ENCODE measurements at regions not wholly inside any gene's neighbourhood (a gene's known extent, or its start where the extent isn't known, plus 50 kb on each side); places are given as distances from the start of the nearest gene placed in this dataset.

GRCh38 chr6:163872335-163872734 is 457.8 kb downstream of the QKI start:
- Histone ChIP-seq H3K9me3 (ENCODE audit: low read length) (no peaks in the 10 kb centered on the region), H3K27me3 (ENCODE audit: insufficient read depth, low read depth, low read length) (no peaks in the 10 kb centered on the region), H4K20me1 (ENCODE audit: insufficient read depth) (no peaks in the 10 kb centered on the region), H3F3A (ENCODE audit: insufficient read depth, low read length, poor library complexity, severe bottlenecking) (no peaks in the 10 kb centered on the region), H3K79me2 (replicated peaks; ENCODE audit: insufficient read depth, low read length) (no peaks in the 10 kb centered on the region), H2AFZ (ENCODE audit: low read depth, low read length) (no peak overlapping the region), H3K4me2 (ENCODE audit: low read length) (no peak overlapping the region), H3K27ac (ENCODE audit: low read length) (no peak overlapping the region), H3K4me3 (ENCODE audit: low read length) (no peak overlapping the region), H3K9me2 (ENCODE audit: insufficient read depth, low read length) (no peaks in the 10 kb centered on the region), H3K36me3 (ENCODE audit: insufficient read depth, low read length) (no peaks in the 10 kb centered on the region), H3K9ac (ENCODE audit: low read length) (no peak overlapping the region)
- TF ChIP-seq RAD21 (conservative IDR thresholded peaks at IDR 0.05), result no peak
- TF ChIP-seq EP300 (conservative IDR thresholded peaks at IDR 0.05; ENCODE audit: poor library complexity, severe bottlenecking), result no peak
- TF ChIP-seq TAF1 (IDR thresholded peaks at IDR 0.05; ENCODE audit: low read depth), result no peak
- TF ChIP-seq SMC3 (conservative IDR thresholded peaks at IDR 0.05; ENCODE audit: poor library complexity), result no peak
- no peak for TF ChIP-seq POLR2AphosphoS5 (IDR thresholded peaks at IDR 0.05)
- no peak for TF ChIP-seq REST (IDR thresholded peaks at IDR 0.05; ENCODE audit: borderline replicate concordance)
- TF ChIP-seq CTCF (IDR thresholded peaks at IDR 0.05; ENCODE audit: poor library complexity, severe bottlenecking), result no peak
- no peak for TF ChIP-seq EZH2 (IDR thresholded peaks at IDR 0.05; ENCODE audit: borderline replicate concordance, insufficient read depth, low read length, poor library complexity, severe bottlenecking)
- no peak for TF ChIP-seq MXI1 (conservative IDR thresholded peaks at IDR 0.05; ENCODE audit: poor library complexity, severe bottlenecking)

- Histone ChIP-seq H3K36me3 (ENCODE audit: insufficient read depth, low read length) (no peaks in the 10 kb centered on the region), H3F3A (ENCODE audit: insufficient read depth, low read length, poor library complexity, severe bottlenecking) (no peaks in the 10 kb centered on the region), H4K20me1 (ENCODE audit: insufficient read depth) (no peaks in the 10 kb centered on the region), H3K27me3 (ENCODE audit: insufficient read depth, low read depth, low read length) (no peaks in the 10 kb centered on the region), H3K27ac (ENCODE audit: low read length) (no peak overlapping the region), H3K9ac (ENCODE audit: low read length) (no peak overlapping the region), H2AFZ (ENCODE audit: low read depth, low read length) (no peak overlapping the region), H3K4me2 (ENCODE audit: low read length) (no peak overlapping the region), H3K79me2 (replicated peaks; ENCODE audit: insufficient read depth, low read length) (no peaks in the 10 kb centered on the region), H3K9me3 (ENCODE audit: low read length) (no peaks in the 10 kb centered on the region), H3K9me2 (ENCODE audit: insufficient read depth, low read length) (no peaks in the 10 kb centered on the region), H3K4me3 (ENCODE audit: low read length) (no peak overlapping the region)
- TF ChIP-seq REST (IDR thresholded peaks at IDR 0.05; ENCODE audit: borderline replicate concordance) (no peak), EP300 (conservative IDR thresholded peaks at IDR 0.05; ENCODE audit: poor library complexity, severe bottlenecking) (no peak), TAF1 (IDR thresholded peaks at IDR 0.05; ENCODE audit: low read depth) (no peak), EZH2 (IDR thresholded peaks at IDR 0.05; ENCODE audit: borderline replicate concordance, insufficient read depth, low read length, poor library complexity, severe bottlenecking) (no peak), MXI1 (conservative IDR thresholded peaks at IDR 0.05; ENCODE audit: poor library complexity, severe bottlenecking) (no peak), POLR2AphosphoS5 (IDR thresholded peaks at IDR 0.05) (no peak), RAD21 (conservative IDR thresholded peaks at IDR 0.05) (no peak), CTCF (IDR thresholded peaks at IDR 0.05; ENCODE audit: poor library complexity, severe bottlenecking) (no peak), SMC3 (conservative IDR thresholded peaks at IDR 0.05; ENCODE audit: poor library complexity) (no peak)
These were observed 457.1 kb downstream of the QKI start for GRCh38 chr6:163871616-163872015.

Data from neural cell (in vitro differentiated cells).